ES-I3 (cell line): ENCODE measurements at regions not wholly inside any gene's neighbourhood (a gene's known extent, or its start where the extent isn't known, plus 50 kb on each side); places are given as distances from the start of the nearest gene placed in this dataset.
"Not testable (repeated sequence)": the region's sequence is repeated elsewhere in the genome, so short reads cannot be mapped to it uniquely, and the experiment has no call there.

ENCODE experiments used
- H3K36me3 ChIP-seq: 2 replicates; pipeline ENCODE4 v1.6.1; 2013; ENCODE audit warnings: mild to moderate bottlenecking, low read length, control low read depth, moderate library complexity; ENCODE audit not compliant: insufficient read depth
- H3K4me1 ChIP-seq: 2 replicates; pipeline ENCODE4 v1.6.1; 2013; ENCODE audit warnings: mild to moderate bottlenecking, control low read depth, low read length; ENCODE audit not compliant: insufficient read depth
- H3K9ac ChIP-seq: 2 replicates; pipeline ENCODE4 v1.6.1; 2013; ENCODE audit warnings: low read depth, mild to moderate bottlenecking, low read length, moderate library complexity
- H3K9me3 ChIP-seq: 2 replicates; pipeline ENCODE4 v1.6.1; 2013; ENCODE audit warnings: mild to moderate bottlenecking, low read length, moderate library complexity; ENCODE audit not compliant: control insufficient read depth, insufficient read depth

GRCh38 chr2:136715146-136715545 is 50.2 kb upstream of the THSD7B start:
- Histone ChIP-seq H3K36me3 (no peaks in the 10 kb centered on the region), H3K9me3 (no peaks in the 10 kb centered on the region), H3K4me1 (no peaks in the 10 kb centered on the region), H3K9ac (no peak overlapping the region)

- no peak overlapping the region for H3K9ac ChIP-seq
- no peaks in the 10 kb centered on the region for H3K36me3 ChIP-seq
- H3K9me3 ChIP-seq, result no peaks in the 10 kb centered on the region
Observed at GRCh38 chr2:136714452-136714951, 50.8 kb upstream of the THSD7B start.

GRCh38 chr2:136713739-136714138 is 51.6 kb upstream of the THSD7B start:
- no peaks in the 10 kb centered on the region for H3K4me1 ChIP-seq
- H3K9me3 ChIP-seq, result no peaks in the 10 kb centered on the region
- no peak overlapping the region for H3K9ac ChIP-seq
- no peaks in the 10 kb centered on the region for H3K36me3 ChIP-seq

More at GRCh38 chr2:136714452-136714951, 50.8 kb upstream of the THSD7B start:
- no peaks in the 10 kb centered on the region for H3K4me1 ChIP-seq

- Histone ChIP-seq H3K9ac (no peak overlapping the region), H3K36me3 (no peaks in the 10 kb centered on the region), H3K4me1 (no peaks in the 10 kb centered on the region), H3K9me3 (no peaks in the 10 kb centered on the region)
Observed at GRCh38 chr2:136705336-136705735, 60.0 kb upstream of the THSD7B start.

GRCh38 chr2:136703214-136703613 is 62.1 kb upstream of the THSD7B start:
- Histone ChIP-seq H3K9me3 (no peaks in the 10 kb centered on the region), H3K4me1 (no peaks in the 10 kb centered on the region), H3K9ac (no peak overlapping the region), H3K36me3 (no peaks in the 10 kb centered on the region)

- Histone ChIP-seq H3K4me1 (no peaks in the 10 kb centered on the region), H3K9ac (no peak overlapping the region), H3K9me3 (no peaks in the 10 kb centered on the region), H3K36me3 (no peaks in the 10 kb centered on the region)
Observed at GRCh38 chr2:136696438-136696837, 68.9 kb upstream of the THSD7B start.

GRCh38 chr2:136693966-136694365 is 71.4 kb upstream of the THSD7B start:
- Histone ChIP-seq H3K9ac (no peak overlapping the region), H3K4me1 (no peaks in the 10 kb centered on the region), H3K36me3 (no peaks in the 10 kb centered on the region), H3K9me3 (no peaks in the 10 kb centered on the region)

- H3K36me3 ChIP-seq, H3K9me3 ChIP-seq, H3K9ac ChIP-seq, H3K4me1 ChIP-seq: not testable (repeated sequence)
Observed at GRCh38 chr2:136680079-136680478, 85.3 kb upstream of the THSD7B start.

- no peaks in the 10 kb centered on the region for H3K9me3 ChIP-seq
- no peaks in the 10 kb centered on the region for H3K4me1 ChIP-seq
- no peak overlapping the region for H3K9ac ChIP-seq
- H3K36me3 ChIP-seq, result no peaks in the 10 kb centered on the region
Observed at GRCh38 chr2:136665736-136666135, 99.6 kb upstream of the THSD7B start.

- H3K9me3 ChIP-seq, result no peaks in the 10 kb centered on the region
- no peaks in the 10 kb centered on the region for H3K4me1 ChIP-seq
- no peaks in the 10 kb centered on the region for H3K36me3 ChIP-seq
- no peak overlapping the region for H3K9ac ChIP-seq
Observed at GRCh38 chr2:136664713-136665405, 100.5 kb upstream of the THSD7B start.

- Histone ChIP-seq H3K9me3 (no peaks in the 10 kb centered on the region), H3K4me1 (peaks cover 11% of the 10 kb centered on the region; the same call in 1 of the 2 replicates), H3K36me3 (no peaks in the 10 kb centered on the region), H3K9ac (no peak overlapping the region)
Observed at GRCh38 chr2:136658201-136658600, 107.1 kb upstream of the THSD7B start.

- Histone ChIP-seq H3K36me3 (no peaks in the 10 kb centered on the region), H3K9me3 (no peaks in the 10 kb centered on the region), H3K9ac (no peak overlapping the region), H3K4me1 (peaks cover 11% of the 10 kb centered on the region; the same call in 1 of the 2 replicates)
Observed at GRCh38 chr2:136653861-136654260, 111.5 kb upstream of the THSD7B start.

- no peak overlapping the region for H3K9ac ChIP-seq
- H3K36me3 ChIP-seq, result no peaks in the 10 kb centered on the region
Observed at GRCh38 chr2:136651456-136652010, 113.8 kb upstream of the THSD7B start.

GRCh38 chr2:136647039-136647438 is 118.3 kb upstream of the THSD7B start:
- H3K4me1 ChIP-seq, result no peaks in the 10 kb centered on the region
- no peak overlapping the region for H3K9ac ChIP-seq
- H3K9me3 ChIP-seq, result no peaks in the 10 kb centered on the region
- no peaks in the 10 kb centered on the region for H3K36me3 ChIP-seq

More at GRCh38 chr2:136651456-136652010, 113.8 kb upstream of the THSD7B start:
- H3K4me1 ChIP-seq, result peaks cover 11% of the 10 kb centered on the region; the same call in 1 of the 2 replicates
- no peaks in the 10 kb centered on the region for H3K9me3 ChIP-seq

GRCh38 chr2:136645236-136645828 is 120.0 kb upstream of the THSD7B start:
- H3K9ac ChIP-seq, result no peak overlapping the region
- H3K36me3 ChIP-seq, result no peaks in the 10 kb centered on the region
- H3K9me3 ChIP-seq, result no peaks in the 10 kb centered on the region
- H3K4me1 ChIP-seq, result no peaks in the 10 kb centered on the region
